GM12873 (cell line): ENCODE measurements at regions not wholly inside any gene's neighbourhood (a gene's known extent, or its start where the extent isn't known, plus 50 kb on each side); places are given as distances from the start of the nearest gene placed in this dataset.

ENCODE experiments used
- TF ChIP-seq, protein P1 (sequence below): IDR thresholded peaks from 2 replicates; pipeline ENCODE4 v1.5.1; 2012; ENCODE audit warnings: low read depth, mild to moderate bottlenecking, moderate library complexity, low read length, control low read depth; ENCODE audit not compliant: insufficient read depth; ENCODE audit errors: missing control alignments

DNA sequence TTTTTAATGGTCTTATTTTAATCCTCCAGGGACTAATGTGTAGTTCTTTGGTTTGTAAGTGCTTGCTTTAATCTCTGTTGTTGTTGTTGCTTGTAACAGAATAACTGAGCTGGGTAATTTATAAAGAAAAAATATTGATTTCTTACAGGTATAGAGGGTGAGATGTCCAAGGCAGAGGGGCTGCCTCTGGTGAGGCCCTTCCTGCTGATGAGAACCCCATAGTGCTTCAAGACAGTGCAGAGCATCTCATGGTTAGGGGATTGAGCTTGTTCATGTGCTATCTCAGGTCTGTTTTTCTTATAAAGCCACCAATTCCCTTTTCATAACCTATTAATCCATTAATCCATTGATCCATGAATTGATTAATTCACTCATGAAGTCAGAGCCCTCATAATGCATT lies 516.3 kb upstream of the KCND2 start:
- TF ChIP-seq, protein P1, sequence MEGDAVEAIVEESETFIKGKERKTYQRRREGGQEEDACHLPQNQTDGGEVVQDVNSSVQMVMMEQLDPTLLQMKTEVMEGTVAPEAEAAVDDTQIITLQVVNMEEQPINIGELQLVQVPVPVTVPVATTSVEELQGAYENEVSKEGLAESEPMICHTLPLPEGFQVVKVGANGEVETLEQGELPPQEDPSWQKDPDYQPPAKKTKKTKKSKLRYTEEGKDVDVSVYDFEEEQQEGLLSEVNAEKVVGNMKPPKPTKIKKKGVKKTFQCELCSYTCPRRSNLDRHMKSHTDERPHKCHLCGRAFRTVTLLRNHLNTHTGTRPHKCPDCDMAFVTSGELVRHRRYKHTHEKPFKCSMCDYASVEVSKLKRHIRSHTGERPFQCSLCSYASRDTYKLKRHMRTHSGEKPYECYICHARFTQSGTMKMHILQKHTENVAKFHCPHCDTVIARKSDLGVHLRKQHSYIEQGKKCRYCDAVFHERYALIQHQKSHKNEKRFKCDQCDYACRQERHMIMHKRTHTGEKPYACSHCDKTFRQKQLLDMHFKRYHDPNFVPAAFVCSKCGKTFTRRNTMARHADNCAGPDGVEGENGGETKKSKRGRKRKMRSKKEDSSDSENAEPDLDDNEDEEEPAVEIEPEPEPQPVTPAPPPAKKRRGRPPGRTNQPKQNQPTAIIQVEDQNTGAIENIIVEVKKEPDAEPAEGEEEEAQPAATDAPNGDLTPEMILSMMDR, result no peak

DNA sequence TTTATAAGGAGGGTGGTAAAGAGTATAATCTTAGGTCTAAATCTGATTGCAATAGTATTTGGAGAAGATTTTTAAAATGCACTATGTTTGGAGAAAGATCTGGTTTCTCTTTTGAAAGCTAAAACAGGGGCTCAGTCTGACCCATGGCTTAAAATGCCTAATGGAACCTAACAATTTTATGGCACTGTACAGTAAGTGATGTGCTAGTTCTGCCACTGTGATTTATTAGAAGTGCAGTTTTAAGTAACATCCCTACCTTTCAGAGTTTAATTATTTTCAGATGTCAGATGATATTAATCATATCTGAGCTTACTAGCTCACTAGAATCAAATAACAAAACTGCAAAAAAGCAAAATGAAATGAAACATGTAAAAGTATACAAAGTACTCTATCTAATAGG lies 514.7 kb upstream of the KCND2 start:
- TF ChIP-seq, protein P1, result no peak

DNA sequence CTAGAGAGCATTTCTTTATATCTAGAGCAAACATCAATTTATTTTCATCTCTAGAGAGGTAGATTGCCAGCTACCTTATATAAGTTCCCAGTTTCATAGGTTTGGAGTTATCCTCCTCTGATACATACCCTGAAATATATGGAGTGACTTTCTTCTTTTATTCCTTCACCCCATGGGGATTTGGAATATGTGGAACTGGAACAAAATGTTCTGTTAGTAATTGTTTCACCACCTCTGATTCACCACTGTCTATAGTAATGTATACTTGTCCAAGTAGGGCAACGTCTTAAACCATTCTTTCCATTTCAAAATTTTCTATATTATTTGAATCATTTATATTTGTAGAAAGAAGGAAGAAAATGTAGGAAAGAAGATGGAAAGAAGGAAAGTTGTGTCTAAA lies 511.2 kb upstream of the KCND2 start:
- TF ChIP-seq, protein P1, result no peak

DNA sequence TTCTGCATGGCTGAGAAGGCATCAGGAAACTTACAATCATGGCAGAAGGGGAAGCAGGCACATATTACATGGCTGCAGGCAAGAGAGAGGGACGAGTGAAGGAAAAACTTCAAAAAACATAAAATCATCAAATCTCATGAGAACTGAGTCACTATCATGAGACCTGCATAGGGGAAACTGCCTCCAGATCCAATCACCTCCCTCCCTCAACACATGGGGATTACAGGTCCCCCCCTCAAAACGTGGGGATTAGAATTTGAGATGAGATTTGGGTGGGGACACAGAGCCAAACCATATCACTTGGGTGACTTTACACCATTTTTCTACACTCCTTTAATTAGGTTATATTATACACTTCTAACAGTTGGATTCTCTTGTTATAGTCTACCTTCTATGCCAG lies 490.7 kb upstream of the KCND2 start:
- TF ChIP-seq, protein P1, result no peak

DNA sequence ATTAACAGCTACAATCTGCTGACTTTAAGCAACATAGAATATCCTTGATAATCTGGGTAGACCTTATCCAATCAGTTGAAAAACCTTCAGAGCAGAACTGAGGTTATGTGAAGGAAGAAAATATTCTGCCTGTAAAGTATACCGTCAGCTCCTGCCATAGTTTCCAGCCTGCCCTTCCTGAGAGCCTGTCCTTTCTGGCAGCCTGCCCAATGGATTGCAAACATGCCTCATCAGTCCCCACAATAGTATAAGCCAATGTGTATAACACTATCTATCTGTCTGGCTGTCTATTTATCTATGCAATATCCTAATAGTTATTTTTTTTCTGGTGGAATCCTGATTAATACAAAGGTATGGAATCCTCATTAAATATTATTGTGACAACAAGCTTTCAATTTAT lies 489.2 kb upstream of the KCND2 start:
- TF ChIP-seq, protein P1, result no peak

DNA sequence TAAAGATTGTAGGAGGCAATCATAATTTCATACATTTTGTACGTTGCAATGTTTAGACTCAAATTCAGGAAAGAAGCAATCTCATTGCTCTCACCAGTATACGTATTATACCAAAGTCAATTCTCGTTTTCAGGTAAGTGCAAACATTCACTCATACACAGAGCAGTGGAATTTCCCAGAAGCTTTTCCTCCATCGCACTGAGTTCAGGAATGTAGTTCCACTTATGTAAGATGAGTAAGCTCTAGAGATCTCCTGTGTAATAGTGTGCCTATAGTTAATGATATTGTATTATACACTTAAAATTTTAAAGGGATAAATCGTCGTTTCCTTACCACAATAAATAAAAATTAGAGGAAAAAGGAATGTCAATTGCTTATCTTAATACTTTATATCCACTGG lies 470.8 kb upstream of the KCND2 start:
- TF ChIP-seq, protein P1, result no peak

DNA sequence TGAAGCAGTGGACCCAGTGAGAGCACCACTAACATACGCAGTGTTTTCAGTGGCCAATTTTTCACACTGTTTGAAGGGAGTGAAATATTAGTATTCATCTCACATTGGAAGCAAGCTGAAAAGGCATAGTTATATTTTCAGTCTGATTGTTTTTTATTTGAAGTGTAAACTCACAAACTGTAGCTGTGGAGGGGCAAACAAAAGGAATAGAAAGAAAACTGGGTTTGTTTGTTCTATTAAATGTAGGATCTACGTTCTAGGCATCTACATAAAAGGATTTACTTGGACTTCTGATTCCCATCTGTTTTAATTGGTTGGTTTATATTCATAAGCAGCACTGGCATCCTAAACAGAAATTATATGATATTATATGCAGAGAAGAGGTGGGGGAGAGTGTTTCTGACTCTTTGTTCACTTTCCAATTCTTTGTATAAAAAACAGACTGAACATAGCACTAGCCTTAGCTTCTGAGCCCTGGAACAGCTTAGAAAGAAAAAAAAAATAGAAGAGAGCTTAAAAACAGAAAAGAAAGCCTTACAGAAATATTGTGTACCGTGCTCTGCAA lies 447.8 kb upstream of the KCND2 start:
- TF ChIP-seq, protein P1, result no peak
